Common myeloid progenitor, CD34-positive (primary cell): ENCODE measurements at regions not wholly inside any gene's neighbourhood (a gene's known extent, or its start where the extent isn't known, plus 50 kb on each side); places are given as distances from the start of the nearest gene placed in this dataset.

Experiments
- CTCF ChIA-PET: fragments of 350-600 bp; sonication (Branson Sonifier 250); formaldehyde crosslinking; loops from one replicate; lab custom pipeline; 2021; ENCODE audit warnings: antibody characterized with exemption; lab: Charles Lee
- POLR2A ChIA-PET: fragments of 350-600 bp; sonication (Branson Sonifier 250); formaldehyde crosslinking; loops from one replicate; lab custom pipeline; 2021; ENCODE audit warnings: antibody characterized with exemption; lab: Charles Lee
- DNase-seq, 3 donors: peaks; one replicate each; pipeline versions ENCODE4 v3.0.0 to v3.0.0-alpha.2; 2013
- H3K27ac ChIP-seq, 2 experiments: 1 replicate in 1 of 2; 2 replicates in 1 of 2; pipeline ENCODE4 v1.7.0; 2013; ENCODE audit warnings: inconsistent platforms in 2 of 2, low read length in 2 of 2, mild to moderate bottlenecking in 2 of 2, low read depth in 1 of 2, moderate library complexity in 1 of 2; ENCODE audit not compliant: severe bottlenecking in 2 of 2, insufficient read depth in 1 of 2, poor library complexity in 1 of 2
- H3K27me3 ChIP-seq, 5 experiments: replicated peaks in 2 of 5; 1 replicate in 3 of 5; 2 replicates in 2 of 5; pipeline versions ENCODE4 v1.6.1 to v1.7.0; 2013; ENCODE audit warnings: low read length in 4 of 5, mild to moderate bottlenecking in 2 of 5, moderate library complexity in 2 of 5, inconsistent platforms in 1 of 5; ENCODE audit not compliant: insufficient read depth in 5 of 5, control insufficient read depth in 4 of 5
- H3K36me3 ChIP-seq, 4 experiments: 1 replicate in 2 of 4; 2 replicates in 2 of 4; pipeline versions ENCODE4 v1.6.1 to v1.7.0; 2013; ENCODE audit warnings: low read length in 3 of 4, control low read depth in 1 of 4, mild to moderate bottlenecking in 1 of 4; ENCODE audit not compliant: control insufficient read depth in 4 of 4, insufficient read depth in 4 of 4
- H3K4me1 ChIP-seq, 4 experiments: 1 replicate in 3 of 4; 2 replicates in 1 of 4; pipeline versions ENCODE4 v1.6.1 to v1.7.1; 2013; ENCODE audit warnings: low read length in 3 of 4, mild to moderate bottlenecking in 3 of 4, control low read depth in 1 of 4, inconsistent platforms in 1 of 4, moderate library complexity in 1 of 4; ENCODE audit not compliant: control insufficient read depth in 4 of 4, insufficient read depth in 4 of 4; ENCODE audit errors: control extremely low read depth in 1 of 4
- H3K4me3 ChIP-seq, 7 experiments: 1 replicate in 4 of 7; 2 replicates in 3 of 7; pipeline versions ENCODE4 v1.5.1 to v1.7.0; 2013; ENCODE audit warnings: mild to moderate bottlenecking in 7 of 7, low read length in 6 of 7, moderate library complexity in 6 of 7, inconsistent platforms in 2 of 7, low read depth in 2 of 7, control low read depth in 1 of 7; ENCODE audit not compliant: insufficient read depth in 4 of 7, control insufficient read depth in 1 of 7; ENCODE audit errors: extremely low read depth in 1 of 7
- H3K9me3 ChIP-seq, 5 experiments: 1 replicate in 4 of 5; 2 replicates in 1 of 5; pipeline versions ENCODE4 v1.6.1 to v1.7.1; 2013; ENCODE audit warnings: low read length in 4 of 5, mild to moderate bottlenecking in 2 of 5, inconsistent platforms in 1 of 5, low read depth in 1 of 5, moderate library complexity in 1 of 5; ENCODE audit not compliant: control insufficient read depth in 4 of 5, insufficient read depth in 2 of 5; ENCODE audit errors: control extremely low read depth in 1 of 5
- WGBS: methylation state at CpG from one replicate; pipeline ENCODE4 v1.1.5; 2013; ENCODE audit not compliant: insufficient coverage; 5-methylcytosine and 5-hydroxymethylcytosine counted together

DNA sequence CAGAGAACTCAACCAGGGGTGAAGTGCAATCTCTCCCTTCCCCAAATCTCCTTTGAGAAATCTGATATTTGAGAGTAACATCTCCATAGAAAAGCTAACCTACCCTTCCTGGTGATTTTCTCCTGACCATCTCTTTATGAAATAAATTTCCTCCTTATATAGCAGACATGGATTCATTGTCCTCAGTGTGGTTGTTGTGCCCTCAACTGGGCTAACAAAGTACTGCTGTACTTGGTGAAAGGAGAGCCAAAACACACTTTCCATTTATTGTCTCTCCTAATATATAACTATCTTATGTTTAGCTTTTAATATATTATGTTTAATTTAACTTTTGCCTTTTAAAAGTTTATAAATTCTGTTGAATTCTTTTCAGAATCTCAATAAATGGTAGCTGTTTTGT, 65.1 kb upstream of the SLCO1B1 start:
- H3K27ac ChIP-seq, result no peak overlapping the region
- CTCF ChIA-PET, result interaction anchor here (1.2 kb wide), 1 partner anchor 11 kb away, joined by 3 read pairs; no protein-coding TSS in a partner anchor
- peaks cover 0 to 2% (median 0%) of the 10 kb centered on the region in 5 experiments for H3K9me3 ChIP-seq
- H3K36me3 ChIP-seq, result no peaks in the 10 kb centered on the region
- POLR2A ChIA-PET, result no interaction called here
- H3K27me3 ChIP-seq, result no peaks in the 10 kb centered on the region
- peak in 2 of 3 donors; percentile 3 to 4 for DNase-seq
- no peaks in the 10 kb centered on the region for H3K4me1 ChIP-seq
- H3K4me3 ChIP-seq, result no peak overlapping the region

GRCh38 chr12:21073129-21073528, 57.9 kb upstream of the SLCO1B1 start:
- Histone ChIP-seq H3K27ac (no peak overlapping the region), H3K4me1 (no peaks in the 10 kb centered on the region), H3K27me3 (no peaks in the 10 kb centered on the region), H3K4me3 (no peak overlapping the region), H3K9me3 (no peaks in the 10 kb centered on the region), H3K36me3 (no peaks in the 10 kb centered on the region)
- POLR2A ChIA-PET, result no interaction called here
- CTCF ChIA-PET, result no interaction called here
- DNase-seq, result no peak
- 100% methylated on average over 2 of the region's 2 CpGs for WGBS

DNA sequence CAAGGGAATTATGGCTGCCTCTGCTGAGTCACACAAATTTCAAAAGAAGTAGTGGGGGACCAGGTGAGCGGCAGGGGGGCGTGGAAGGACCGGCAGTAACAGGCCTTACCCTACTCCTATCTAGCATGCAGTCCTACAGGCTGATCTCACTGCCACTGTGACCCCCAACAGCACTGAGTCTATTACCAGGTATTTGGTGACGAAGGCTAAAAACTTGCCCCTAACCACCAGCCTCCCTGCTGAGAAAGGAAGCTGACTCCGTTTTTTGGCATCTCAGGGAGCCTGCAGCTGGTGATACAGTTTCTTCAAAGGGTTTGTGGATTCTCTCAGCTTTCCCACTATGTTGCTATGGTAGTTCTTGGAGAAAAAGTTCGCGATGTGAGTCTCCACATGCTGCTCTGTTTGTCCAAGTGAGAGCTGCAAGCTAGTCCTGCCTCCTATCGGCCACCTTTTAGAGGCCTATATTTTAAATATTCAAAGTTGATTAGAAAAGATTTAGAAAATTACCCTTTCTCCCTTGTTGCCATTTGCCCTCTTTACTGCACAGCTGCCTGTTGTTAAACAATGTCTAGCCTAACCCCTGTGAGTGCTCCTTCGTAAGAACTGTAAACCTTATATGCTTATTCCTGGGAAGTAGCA, 57.1 kb upstream of the SLCO1B1 start:
- H3K4me3 ChIP-seq, result no peak overlapping the region
- no peak overlapping the region for H3K27ac ChIP-seq
- ChIA-PET CTCF (no interaction called here), POLR2A (no interaction called here)
- no peaks in the 10 kb centered on the region for H3K27me3 ChIP-seq
- no peaks in the 10 kb centered on the region for H3K4me1 ChIP-seq
- no peaks in the 10 kb centered on the region for H3K9me3 ChIP-seq
- H3K36me3 ChIP-seq, result no peaks in the 10 kb centered on the region
- WGBS, result 92% methylated on average over 4 of the region's 9 CpGs
- DNase-seq, result no peak
